DOHH2 (cell line): ENCODE measurements at regions not wholly inside any gene's neighbourhood (a gene's known extent, or its start where the extent isn't known, plus 50 kb on each side); places are given as distances from the start of the nearest gene placed in this dataset.

Experiments used
- H3F3A ChIP-seq: fragments of 200-600 bp; sonication (generic), shearing (Covaris generic); 2 replicates; pipeline ENCODE4 v1.6.0; 2016; ENCODE audit warnings: antibody characterized with exemption, mild to moderate bottlenecking; ENCODE audit not compliant: control insufficient read depth, insufficient read depth
- H3K27ac ChIP-seq: fragments of 200-600 bp; sonication (generic); 2 replicates; pipeline ENCODE4 v1.5.1; 2014; ENCODE audit warnings: low read depth, mild to moderate bottlenecking, low read length, moderate library complexity
- H3K27me3 ChIP-seq: fragments of 200-600 bp; sonication (generic); 2 replicates; pipeline ENCODE4 v1.6.1; 2014; ENCODE audit warnings: mild to moderate bottlenecking, low read length, mixed read lengths; ENCODE audit not compliant: control insufficient read depth
- H3K36me3 ChIP-seq: fragments of 200-600 bp; sonication (generic); 2 replicates; pipeline ENCODE4 v1.6.1; 2014; ENCODE audit warnings: mild to moderate bottlenecking, low read length, moderate library complexity, mixed read lengths; ENCODE audit not compliant: control insufficient read depth
- H3K4me1 ChIP-seq: fragments of 200-600 bp; sonication (generic); 2 replicates; pipeline ENCODE4 v1.6.1; 2014; ENCODE audit warnings: mild to moderate bottlenecking, low read length, mixed read lengths; ENCODE audit not compliant: control insufficient read depth
- H3K4me2 ChIP-seq: fragments of 200-600 bp; sonication (generic); 2 replicates; pipeline ENCODE4 v1.6.0; 2014; ENCODE audit warnings: mild to moderate bottlenecking, low read length, moderate library complexity
- H3K4me3 ChIP-seq: fragments of 200-600 bp; sonication (generic); 2 replicates; pipeline ENCODE4 v1.5.1; 2014; ENCODE audit warnings: mild to moderate bottlenecking, low read length, mixed read lengths
- H3K79me2 ChIP-seq: fragments of 200-600 bp; sonication (generic); 2 replicates; pipeline ENCODE4 v1.6.1; 2014; ENCODE audit warnings: mild to moderate bottlenecking, low read length, mixed read lengths; ENCODE audit not compliant: control insufficient read depth
- H3K9me2 ChIP-seq: fragments of 200-600 bp; sonication (generic); replicated peaks from 2 replicates; pipeline ENCODE4 v1.6.1; 2014; ENCODE audit warnings: mild to moderate bottlenecking, low read length, mixed read lengths; ENCODE audit not compliant: control insufficient read depth
- H3K9me3 ChIP-seq: fragments of 200-600 bp; sonication (generic); 2 replicates; pipeline ENCODE4 v1.6.1; 2014; ENCODE audit warnings: antibody characterized with exemption, low read length, mixed read lengths; ENCODE audit not compliant: control insufficient read depth, insufficient read depth
- H4K20me1 ChIP-seq: fragments of 200-600 bp; sonication (generic); 2 replicates; pipeline ENCODE4 v1.6.0; 2014; ENCODE audit warnings: low read depth, mild to moderate bottlenecking, antibody characterized with exemption, low read length, moderate library complexity; ENCODE audit not compliant: control insufficient read depth, insufficient read depth
- EZH2phosphoT487 ChIP-seq: fragments of 200-600 bp; sonication (generic); IDR thresholded peaks from 2 replicates; pipeline ENCODE4 v1.6.1; 2017; ENCODE audit warnings: borderline replicate concordance, mild to moderate bottlenecking, antibody characterized with exemption, low read length, moderate library complexity, mixed read lengths
- TF ChIP-seq, protein P1 (sequence below): fragments of 200-600 bp; sonication (generic); IDR thresholded peaks from one replicate; pipeline ENCODE4 v1.5.1; 2014; ENCODE audit warnings: antibody characterized with exemption, mild to moderate bottlenecking, low read depth, low read length; ENCODE audit not compliant: poor library complexity, severe bottlenecking

DNA sequence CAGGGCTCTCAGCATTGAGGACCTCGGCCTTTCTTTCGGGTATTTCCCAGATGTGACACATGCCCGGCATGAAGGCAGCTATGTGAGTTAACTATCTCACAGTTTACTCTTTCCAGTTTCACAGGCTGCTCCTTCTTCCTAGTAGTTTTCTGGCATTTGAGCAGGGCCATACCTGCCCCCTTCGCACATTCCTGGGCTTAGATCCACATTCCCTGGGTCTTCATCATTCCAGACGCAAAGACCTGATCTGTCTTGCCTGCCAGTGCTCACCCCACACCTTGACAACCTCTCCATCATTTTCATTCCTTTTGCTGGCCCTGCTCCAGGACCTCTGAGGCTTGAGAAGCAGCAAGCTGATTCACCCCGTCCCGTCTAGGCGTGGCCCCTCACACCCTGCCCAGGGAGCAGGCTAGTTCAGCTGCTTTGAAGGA, 227.5 kb downstream of the WDR11 start:
- Histone ChIP-seq H3K27ac (no peak overlapping the region), H3F3A (no peaks in the 10 kb centered on the region), H3K9me3 (no peaks in the 10 kb centered on the region), H3K4me2 (no peak overlapping the region), H3K79me2 (no peaks in the 10 kb centered on the region), H4K20me1 (no peaks in the 10 kb centered on the region), H3K9me2 (no peaks in the 10 kb centered on the region), H3K4me1 (no peaks in the 10 kb centered on the region), H3K36me3 (no peaks in the 10 kb centered on the region), H3K4me3 (no peak overlapping the region), H3K27me3 (no peaks in the 10 kb centered on the region; the same call in 1 of the 2 replicates)
- TF ChIP-seq EZH2phosphoT487 = no peak

DNA sequence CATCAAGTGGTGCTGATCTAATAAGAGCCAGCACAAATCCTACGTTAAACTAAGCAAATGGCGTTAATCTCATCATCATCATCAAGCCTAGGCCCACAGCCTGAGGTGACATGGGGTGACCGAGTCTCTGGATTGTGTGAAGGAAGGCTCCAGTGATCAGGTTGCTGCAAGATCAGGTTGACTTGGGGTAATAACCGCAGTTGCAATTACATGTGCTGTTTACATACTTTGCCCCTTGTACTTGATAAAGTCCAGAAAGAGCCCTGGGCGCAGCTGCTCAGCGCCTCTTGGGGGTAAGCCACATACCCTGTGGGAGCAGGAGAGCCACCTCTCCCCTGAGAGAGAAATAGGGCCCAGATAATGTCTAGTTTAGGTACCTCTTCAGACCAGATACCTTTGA, 228.1 kb downstream of the WDR11 start:
- H3K27ac ChIP-seq = no peak overlapping the region
- H3K36me3 ChIP-seq = no peaks in the 10 kb centered on the region
- H3K79me2 ChIP-seq = no peaks in the 10 kb centered on the region
- H3K4me1 ChIP-seq = no peaks in the 10 kb centered on the region
- H3K9me2 ChIP-seq = no peaks in the 10 kb centered on the region
- H3K4me2 ChIP-seq = no peak overlapping the region
- H3K4me3 ChIP-seq = no peak overlapping the region
- H3K9me3 ChIP-seq = no peaks in the 10 kb centered on the region
- TF ChIP-seq, protein P1, sequence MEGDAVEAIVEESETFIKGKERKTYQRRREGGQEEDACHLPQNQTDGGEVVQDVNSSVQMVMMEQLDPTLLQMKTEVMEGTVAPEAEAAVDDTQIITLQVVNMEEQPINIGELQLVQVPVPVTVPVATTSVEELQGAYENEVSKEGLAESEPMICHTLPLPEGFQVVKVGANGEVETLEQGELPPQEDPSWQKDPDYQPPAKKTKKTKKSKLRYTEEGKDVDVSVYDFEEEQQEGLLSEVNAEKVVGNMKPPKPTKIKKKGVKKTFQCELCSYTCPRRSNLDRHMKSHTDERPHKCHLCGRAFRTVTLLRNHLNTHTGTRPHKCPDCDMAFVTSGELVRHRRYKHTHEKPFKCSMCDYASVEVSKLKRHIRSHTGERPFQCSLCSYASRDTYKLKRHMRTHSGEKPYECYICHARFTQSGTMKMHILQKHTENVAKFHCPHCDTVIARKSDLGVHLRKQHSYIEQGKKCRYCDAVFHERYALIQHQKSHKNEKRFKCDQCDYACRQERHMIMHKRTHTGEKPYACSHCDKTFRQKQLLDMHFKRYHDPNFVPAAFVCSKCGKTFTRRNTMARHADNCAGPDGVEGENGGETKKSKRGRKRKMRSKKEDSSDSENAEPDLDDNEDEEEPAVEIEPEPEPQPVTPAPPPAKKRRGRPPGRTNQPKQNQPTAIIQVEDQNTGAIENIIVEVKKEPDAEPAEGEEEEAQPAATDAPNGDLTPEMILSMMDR = no peak
- TF ChIP-seq EZH2phosphoT487 = no peak
- H3K27me3 ChIP-seq = no peaks in the 10 kb centered on the region; the same call in 1 of the 2 replicates
- H4K20me1 ChIP-seq = no peaks in the 10 kb centered on the region
- no peaks in the 10 kb centered on the region for H3F3A ChIP-seq

DNA sequence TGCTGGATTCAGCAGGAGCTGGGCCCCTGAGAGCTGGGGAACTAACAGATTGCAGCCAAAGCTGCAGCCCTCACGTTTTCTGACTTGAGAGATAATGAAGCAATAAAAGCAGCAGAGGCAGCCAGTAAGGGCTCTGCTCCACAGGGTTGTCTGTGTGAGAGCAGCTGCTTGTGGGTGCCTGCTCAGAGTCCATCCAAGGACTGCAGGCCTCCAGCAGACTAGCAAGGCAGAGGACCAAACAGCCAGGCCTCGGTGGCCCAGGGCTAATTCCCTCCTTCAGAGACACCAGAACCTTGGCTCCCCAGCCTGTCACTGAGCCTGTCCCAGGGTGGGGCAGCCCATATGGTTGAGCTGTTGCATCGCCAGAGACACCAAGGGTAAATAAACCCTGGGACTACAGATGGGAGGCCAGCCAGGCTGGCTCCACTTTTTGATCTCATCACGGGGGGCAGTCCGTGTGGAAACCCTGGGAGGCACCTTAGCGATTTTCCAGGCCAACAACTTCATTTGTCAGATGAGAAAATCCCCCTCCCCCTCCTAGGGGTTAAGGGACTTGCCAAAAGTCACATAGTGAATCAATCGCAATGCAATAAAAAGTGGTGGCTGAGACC, 229.2 kb downstream of the WDR11 start:
- Histone ChIP-seq H3K9me3 (no peaks in the 10 kb centered on the region), H3K79me2 (no peaks in the 10 kb centered on the region), H3K9me2 (no peaks in the 10 kb centered on the region), H3K4me3 (no peak overlapping the region), H4K20me1 (no peaks in the 10 kb centered on the region), H3K36me3 (no peaks in the 10 kb centered on the region), H3F3A (no peaks in the 10 kb centered on the region), H3K27ac (no peak overlapping the region), H3K27me3 (no peaks in the 10 kb centered on the region; the same call in 1 of the 2 replicates), H3K4me1 (no peaks in the 10 kb centered on the region), H3K4me2 (no peak overlapping the region)
- no peak for TF ChIP-seq EZH2phosphoT487
- TF ChIP-seq, protein P1 = no peak

DNA sequence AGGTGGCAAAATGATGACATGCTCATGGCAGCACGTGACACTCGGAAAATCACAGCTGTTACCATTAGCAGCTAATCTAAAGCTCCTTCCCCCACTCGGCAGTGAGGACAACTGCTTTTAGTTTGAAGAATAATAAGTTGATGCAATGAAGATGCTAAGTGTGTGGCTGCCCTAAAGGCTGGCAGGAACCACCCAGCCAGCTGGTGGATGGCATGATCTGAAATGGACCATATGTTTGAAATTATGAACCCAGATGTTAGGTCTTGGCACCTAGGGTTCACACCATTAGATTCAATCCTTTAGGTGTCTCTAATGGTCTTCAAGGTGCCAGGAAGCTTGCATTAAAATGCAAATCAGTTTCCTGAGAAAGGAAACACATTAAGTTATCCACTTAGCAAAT, 230.1 kb downstream of the WDR11 start:
- Histone ChIP-seq H3K27me3 (no peaks in the 10 kb centered on the region; the same call in 1 of the 2 replicates), H3K27ac (no peak overlapping the region), H3K4me2 (no peak overlapping the region), H3K79me2 (no peaks in the 10 kb centered on the region), H3K9me3 (no peaks in the 10 kb centered on the region), H3K9me2 (no peaks in the 10 kb centered on the region), H3K4me3 (no peak overlapping the region), H3K36me3 (no peaks in the 10 kb centered on the region), H3F3A (no peaks in the 10 kb centered on the region), H3K4me1 (no peaks in the 10 kb centered on the region), H4K20me1 (no peaks in the 10 kb centered on the region)
- no peak for TF ChIP-seq EZH2phosphoT487
- TF ChIP-seq, protein P1 = no peak
